HEK293 (cell line): ENCODE measurements at regions not wholly inside any gene's neighbourhood (a gene's known extent, or its start where the extent isn't known, plus 50 kb on each side); places are given as distances from the start of the nearest gene placed in this dataset.

Experiments
- CTCF ChIA-PET: fragments of 350-600 bp; formaldehyde crosslinking; extraction: SDS; loops from one replicate; lab custom pipeline; 2021; ENCODE audit warnings: antibody characterized with exemption; lab: Yijun Ruan, JAX
- POLR2A ChIA-PET: fragments of 300-600 bp; formaldehyde crosslinking; extraction: SDS; loops from one replicate; lab custom pipeline; 2020; ENCODE audit warnings: antibody characterized with exemption, inconsistent platforms; lab: Yijun Ruan, JAX
- H3K27ac ChIP-seq: fragments of 200-500 bp; sonication (Bioruptor generic); 2 replicates; pipeline ENCODE4 v1.5.1; 2014; ENCODE audit warnings: low read depth, low read length, control low read depth, inconsistent platforms; ENCODE audit errors: extremely low read depth
- H3K36me3 ChIP-seq, 2 experiments: fragments of 200-500 bp in 1 of 2; sonication (Bioruptor generic) in 1 of 2; 1 replicate in 1 of 2; 2 replicates in 1 of 2; pipeline ENCODE4 v1.5.1; 2014 to 2017; ENCODE audit warnings: inconsistent platforms in 2 of 2, low read length in 2 of 2; ENCODE audit not compliant: control insufficient read depth in 2 of 2, insufficient read depth in 1 of 2
- H3K4me1 ChIP-seq: fragments of 200-500 bp; sonication (Bioruptor generic); 2 replicates; pipeline ENCODE4 v1.5.1; 2014; ENCODE audit warnings: mild to moderate bottlenecking, low read length, inconsistent platforms; ENCODE audit not compliant: control insufficient read depth, insufficient read depth
- H3K4me3 ChIP-seq: 2 replicates; pipeline ENCODE4 v1.5.1; 2011; ENCODE audit warnings: low read depth, mild to moderate bottlenecking, control low read depth, low read length, moderate library complexity
- H3K9me3 ChIP-seq: fragments of 200-500 bp; sonication (Bioruptor generic); 2 replicates; pipeline ENCODE4 v1.5.1; 2014; ENCODE audit warnings: low read depth, low read length, inconsistent platforms; ENCODE audit not compliant: control insufficient read depth, insufficient read depth
- GLI2 ChIP-seq: fragments of 450-650 bp; formaldehyde crosslinking; IDR thresholded peaks from 2 replicates; pipeline ENCODE4; 2017; ENCODE audit warnings: missing biosample characterization, missing genetic modification characterization, low read depth, borderline replicate concordance
- HOXC10 ChIP-seq: sonication (generic); formaldehyde crosslinking; IDR thresholded peaks from 2 replicates; pipeline ENCODE4 v1.8.1; 2023; ENCODE audit warnings: mild to moderate bottlenecking, missing genetic modification reagents
- ZBTB7A ChIP-seq: fragments of 450-650 bp; formaldehyde crosslinking; IDR thresholded peaks from 2 replicates; pipeline ENCODE4 v1.5.1; 2016; ENCODE audit warnings: low read depth, missing biosample characterization, missing genetic modification characterization
- ZFP69B ChIP-seq: fragments of 450-650 bp; formaldehyde crosslinking; IDR thresholded peaks from 2 replicates; pipeline ENCODE4 v1.5.1; 2016; ENCODE audit warnings: missing biosample characterization, missing genetic modification characterization
- ZNF157 ChIP-seq: fragments of 450-650 bp; formaldehyde crosslinking; IDR thresholded peaks from 2 replicates; pipeline ENCODE4 v1.5.1; 2016; ENCODE audit warnings: missing biosample characterization, missing genetic modification characterization
- ZNF16 ChIP-seq: fragments of 450-650 bp; formaldehyde crosslinking; IDR thresholded peaks from 2 replicates; pipeline ENCODE4 v1.5.1; 2016; ENCODE audit warnings: low read depth, missing biosample characterization, missing genetic modification characterization
- ZNF2 ChIP-seq: fragments of 450-650 bp; formaldehyde crosslinking; IDR thresholded peaks from 2 replicates; pipeline ENCODE4 v1.5.1; 2016; ENCODE audit warnings: missing biosample characterization, missing genetic modification characterization
- ZNF214 ChIP-seq: fragments of 450-650 bp; formaldehyde crosslinking; IDR thresholded peaks from 2 replicates; pipeline ENCODE4 v1.5.1; 2017; ENCODE audit warnings: missing biosample characterization, mild to moderate bottlenecking, missing genetic modification characterization, borderline replicate concordance
- ZNF24 ChIP-seq: fragments of 450-650 bp; formaldehyde crosslinking; IDR thresholded peaks from 2 replicates; pipeline ENCODE4 v1.5.1; 2016; ENCODE audit warnings: missing biosample characterization, missing genetic modification characterization
- ZNF26 ChIP-seq: fragments of 450-650 bp; formaldehyde crosslinking; IDR thresholded peaks from 2 replicates; pipeline ENCODE4 v1.5.1; 2016; ENCODE audit warnings: missing biosample characterization, missing genetic modification characterization
- ZNF311 ChIP-seq: fragments of 450-650 bp; formaldehyde crosslinking; IDR thresholded peaks from 2 replicates; pipeline ENCODE4 v1.5.1; 2017; ENCODE audit warnings: missing biosample characterization, missing genetic modification characterization, borderline replicate concordance
- ZNF324 ChIP-seq: fragments of 450-650 bp; formaldehyde crosslinking; IDR thresholded peaks from 2 replicates; pipeline ENCODE4 v1.5.1; 2016; ENCODE audit warnings: missing biosample characterization, missing genetic modification characterization
- ZNF555 ChIP-seq: fragments of 450-650 bp; formaldehyde crosslinking; conservative IDR thresholded peaks from 2 replicates; pipeline ENCODE4 v1.5.1; 2017; ENCODE audit warnings: missing biosample characterization, mild to moderate bottlenecking, missing genetic modification characterization, inconsistent platforms
- ZNF624 ChIP-seq: fragments of 450-650 bp; formaldehyde crosslinking; IDR thresholded peaks from 2 replicates; pipeline ENCODE4 v1.5.1; 2017; ENCODE audit warnings: missing biosample characterization, missing genetic modification characterization
- ZNF626 ChIP-seq: fragments of 450-650 bp; sonication (Bioruptor Pico); formaldehyde crosslinking; IDR thresholded peaks from 2 replicates; pipeline ENCODE4 v1.5.1; 2018; ENCODE audit warnings: missing biosample characterization, missing genetic modification characterization, inconsistent platforms
- ZNF677 ChIP-seq: fragments of 450-650 bp; IDR thresholded peaks from 2 replicates; pipeline ENCODE4 v1.5.0; 2018; ENCODE audit warnings: missing biosample characterization, mild to moderate bottlenecking, missing genetic modification characterization, moderate library complexity
- ZNF792 ChIP-seq: fragments of 450-650 bp; formaldehyde crosslinking; IDR thresholded peaks from 2 replicates; pipeline ENCODE4 v1.5.1; 2016; ENCODE audit warnings: missing biosample characterization, missing genetic modification characterization
- ZNF830 ChIP-seq: fragments of 450-650 bp; IDR thresholded peaks from 2 replicates; pipeline ENCODE4 v1.5.0; 2018; ENCODE audit warnings: missing biosample characterization, missing genetic modification characterization, low read depth, mild to moderate bottlenecking, moderate library complexity
- ZSCAN16 ChIP-seq: fragments of 450-650 bp; formaldehyde crosslinking; IDR thresholded peaks from 2 replicates; pipeline ENCODE4 v1.5.1; 2016; ENCODE audit warnings: missing biosample characterization, missing genetic modification characterization
- TF ChIP-seq, protein P1 (sequence below): fragments of 450-650 bp; formaldehyde crosslinking; IDR thresholded peaks from 2 replicates; pipeline ENCODE4 v1.5.1; 2016; ENCODE audit warnings: missing biosample characterization, missing genetic modification characterization
- TF ChIP-seq, protein P2 (sequence below): fragments of 450-650 bp; formaldehyde crosslinking; IDR thresholded peaks from 2 replicates; pipeline ENCODE4 v1.5.1; 2016; ENCODE audit warnings: missing biosample characterization, missing genetic modification characterization
- TF ChIP-seq, protein P3 (sequence below): fragments of 450-650 bp; formaldehyde crosslinking; IDR thresholded peaks from 2 replicates; pipeline ENCODE4 v1.5.1; 2016; ENCODE audit warnings: missing biosample characterization, missing genetic modification characterization
- TF ChIP-seq, protein P4 (sequence below): fragments of 450-650 bp; formaldehyde crosslinking; IDR thresholded peaks from 2 replicates; pipeline ENCODE4 v1.5.1; 2017; ENCODE audit warnings: missing biosample characterization, missing genetic modification characterization

DNA sequence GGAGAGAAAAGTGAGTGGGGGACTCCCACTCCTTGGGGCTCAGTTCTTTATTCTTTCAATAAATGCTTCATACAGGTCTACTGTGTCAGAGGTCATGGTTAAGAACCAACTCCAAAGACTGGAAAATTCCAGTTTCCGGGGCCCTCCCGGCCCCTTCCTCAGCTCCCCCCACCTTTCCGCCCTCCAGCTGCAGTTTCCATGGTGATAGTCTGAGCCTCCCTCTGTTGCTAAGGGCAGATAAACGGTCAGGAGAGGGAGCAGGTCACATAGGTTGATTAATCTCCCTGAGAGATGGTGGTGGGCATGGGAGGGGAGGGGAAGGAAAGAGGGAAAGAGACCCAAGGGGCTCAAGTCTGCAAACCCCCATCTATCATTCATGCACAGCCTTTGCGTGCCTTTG lies 131.5 kb upstream of the USP29 start (continued):
- TF ChIP-seq GLI2 (tag by site-specific recombination): no peak

DNA sequence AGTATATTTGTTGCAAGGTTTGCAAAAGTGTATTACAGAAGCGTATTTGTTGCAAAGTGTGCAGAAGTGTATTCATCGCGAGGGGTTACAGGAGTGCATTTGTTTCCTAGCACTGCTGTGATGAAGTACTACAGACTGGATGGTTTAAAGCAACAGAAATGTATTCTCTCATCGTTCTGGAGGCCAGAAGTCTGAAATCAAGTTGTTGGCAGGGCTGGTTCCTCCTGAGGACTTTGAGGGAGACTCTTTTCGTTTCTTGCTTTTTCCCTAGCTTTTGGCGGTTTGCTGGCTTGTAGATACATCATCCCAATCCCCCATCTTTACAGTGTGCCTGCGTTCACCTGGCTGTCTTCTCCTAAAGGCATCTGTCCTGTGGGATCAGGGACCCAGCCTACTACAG lies 127.9 kb upstream of the USP29 start:
- H3K36me3 ChIP-seq: no peaks in the 10 kb centered on the region
- H3K27ac ChIP-seq: no peak overlapping the region
- TF ChIP-seq ZFP69B (tag by site-specific recombination) (no peak), ZBTB7A (tag by site-specific recombination) (no peak), ZNF157 (no peak), ZSCAN16 (no peak), ZNF792 (tag by site-specific recombination) (no peak), ZNF2 (tag by site-specific recombination) (no peak)
- TF ChIP-seq, protein P1, sequence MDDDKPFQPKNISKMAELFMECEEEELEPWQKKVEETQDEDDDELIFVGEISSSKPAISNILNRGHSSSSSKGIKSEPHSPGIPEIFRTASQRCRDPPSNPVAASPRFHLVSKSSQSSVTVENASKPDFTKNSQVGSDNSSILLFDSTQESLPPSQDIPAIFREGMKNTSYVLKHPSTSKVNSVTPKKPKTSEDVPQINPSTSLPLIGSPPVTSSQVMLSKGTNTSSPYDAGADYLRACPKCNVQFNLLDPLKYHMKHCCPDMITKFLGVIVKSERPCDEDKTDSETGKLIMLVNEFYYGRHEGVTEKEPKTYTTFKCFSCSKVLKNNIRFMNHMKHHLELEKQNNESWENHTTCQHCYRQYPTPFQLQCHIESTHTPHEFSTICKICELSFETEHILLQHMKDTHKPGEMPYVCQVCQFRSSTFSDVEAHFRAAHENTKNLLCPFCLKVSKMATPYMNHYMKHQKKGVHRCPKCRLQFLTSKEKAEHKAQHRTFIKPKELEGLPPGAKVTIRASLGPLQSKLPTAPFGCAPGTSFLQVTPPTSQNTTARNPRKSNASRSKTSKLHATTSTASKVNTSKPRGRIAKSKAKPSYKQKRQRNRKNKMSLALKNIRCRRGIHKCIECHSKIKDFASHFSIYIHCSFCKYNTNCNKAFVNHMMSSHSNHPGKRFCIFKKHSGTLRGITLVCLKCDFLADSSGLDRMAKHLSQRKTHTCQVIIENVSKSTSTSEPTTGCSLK (tag by site-specific recombination): no peak
- CTCF ChIA-PET: interaction anchor here (0.7 kb wide), 1 partner anchor 147 kb away, joined by 3 read pairs; no protein-coding TSS in a partner anchor
- H3K4me3 ChIP-seq: no peak overlapping the region
- POLR2A ChIA-PET: no interaction called here
- H3K4me1 ChIP-seq: no peaks in the 10 kb centered on the region
- no peaks in the 10 kb centered on the region; the same call in 1 of the 2 replicates for H3K9me3 ChIP-seq

DNA sequence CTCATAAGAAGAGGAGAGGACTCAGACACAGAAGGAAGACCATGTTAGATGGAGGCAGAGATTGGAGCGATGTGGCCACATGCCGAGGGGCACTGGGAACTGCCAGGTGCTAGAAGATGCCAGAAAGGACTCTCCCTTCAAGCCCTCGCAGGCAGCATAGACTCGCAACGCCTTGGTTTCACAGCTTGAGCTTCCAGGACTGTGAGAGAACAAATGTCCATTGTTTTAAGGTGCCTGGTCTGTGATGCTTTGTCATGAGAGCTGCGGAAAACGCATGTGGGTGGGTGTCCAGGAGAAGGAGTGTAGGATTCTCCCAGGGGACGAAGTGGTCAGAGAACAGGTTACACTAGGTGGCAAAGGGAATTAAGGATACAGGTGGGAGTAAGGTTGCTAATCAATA lies 125.9 kb upstream of the USP29 start:
- no peak for TF ChIP-seq ZNF830 (tag by site-specific recombination)
- TF ChIP-seq, protein P2, sequence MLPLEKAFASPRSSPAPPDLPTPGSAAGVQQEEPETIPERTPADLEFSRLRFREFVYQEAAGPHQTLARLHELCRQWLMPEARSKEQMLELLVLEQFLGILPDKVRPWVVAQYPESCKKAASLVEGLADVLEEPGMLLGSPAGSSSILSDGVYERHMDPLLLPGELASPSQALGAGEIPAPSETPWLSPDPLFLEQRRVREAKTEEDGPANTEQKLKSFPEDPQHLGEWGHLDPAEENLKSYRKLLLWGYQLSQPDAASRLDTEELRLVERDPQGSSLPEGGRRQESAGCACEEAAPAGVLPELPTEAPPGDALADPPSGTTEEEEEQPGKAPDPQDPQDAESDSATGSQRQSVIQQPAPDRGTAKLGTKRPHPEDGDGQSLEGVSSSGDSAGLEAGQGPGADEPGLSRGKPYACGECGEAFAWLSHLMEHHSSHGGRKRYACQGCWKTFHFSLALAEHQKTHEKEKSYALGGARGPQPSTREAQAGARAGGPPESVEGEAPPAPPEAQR (tag by site-specific recombination): no peak
- TF ChIP-seq HOXC10: no peak
- TF ChIP-seq, protein P3, sequence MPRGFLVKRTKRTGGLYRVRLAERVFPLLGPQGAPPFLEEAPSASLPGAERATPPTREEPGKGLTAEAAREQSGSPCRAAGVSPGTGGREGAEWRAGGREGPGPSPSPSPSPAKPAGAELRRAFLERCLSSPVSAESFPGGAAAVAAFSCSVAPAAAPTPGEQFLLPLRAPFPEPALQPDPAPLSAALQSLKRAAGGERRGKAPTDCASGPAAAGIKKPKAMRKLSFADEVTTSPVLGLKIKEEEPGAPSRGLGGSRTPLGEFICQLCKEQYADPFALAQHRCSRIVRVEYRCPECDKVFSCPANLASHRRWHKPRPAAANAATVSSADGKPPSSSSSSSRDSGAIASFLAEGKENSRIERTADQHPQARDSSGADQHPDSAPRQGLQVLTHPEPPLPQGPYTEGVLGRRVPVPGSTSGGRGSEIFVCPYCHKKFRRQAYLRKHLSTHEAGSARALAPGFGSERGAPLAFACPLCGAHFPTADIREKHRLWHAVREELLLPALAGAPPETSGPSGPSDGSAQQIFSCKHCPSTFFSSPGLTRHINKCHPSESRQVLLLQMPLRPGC (tag by site-specific recombination): no peak
- no peak for TF ChIP-seq ZNF214 (tag by site-specific recombination)
- TF ChIP-seq ZNF311: no peak
- TF ChIP-seq ZNF324: no peak
- TF ChIP-seq ZNF16 (tag by site-specific recombination): no peak
- TF ChIP-seq ZNF624 (tag by site-specific recombination): no peak
- no peak for TF ChIP-seq ZSCAN16
- TF ChIP-seq ZNF26 (tag by site-specific recombination): no peak
- TF ChIP-seq, protein P4, sequence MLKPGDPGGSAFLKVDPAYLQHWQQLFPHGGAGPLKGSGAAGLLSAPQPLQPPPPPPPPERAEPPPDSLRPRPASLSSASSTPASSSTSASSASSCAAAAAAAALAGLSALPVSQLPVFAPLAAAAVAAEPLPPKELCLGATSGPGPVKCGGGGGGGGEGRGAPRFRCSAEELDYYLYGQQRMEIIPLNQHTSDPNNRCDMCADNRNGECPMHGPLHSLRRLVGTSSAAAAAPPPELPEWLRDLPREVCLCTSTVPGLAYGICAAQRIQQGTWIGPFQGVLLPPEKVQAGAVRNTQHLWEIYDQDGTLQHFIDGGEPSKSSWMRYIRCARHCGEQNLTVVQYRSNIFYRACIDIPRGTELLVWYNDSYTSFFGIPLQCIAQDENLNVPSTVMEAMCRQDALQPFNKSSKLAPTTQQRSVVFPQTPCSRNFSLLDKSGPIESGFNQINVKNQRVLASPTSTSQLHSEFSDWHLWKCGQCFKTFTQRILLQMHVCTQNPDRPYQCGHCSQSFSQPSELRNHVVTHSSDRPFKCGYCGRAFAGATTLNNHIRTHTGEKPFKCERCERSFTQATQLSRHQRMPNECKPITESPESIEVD (tag by site-specific recombination): no peak
- no peak for TF ChIP-seq ZNF24 (tag by site-specific recombination)
- TF ChIP-seq, protein P1 (tag by site-specific recombination): no peak
- TF ChIP-seq ZNF555 (tag by site-specific recombination): no peak
- TF ChIP-seq ZNF677 (tag by site-specific recombination): no peak
- no peak for TF ChIP-seq ZNF626 (tag by site-specific recombination)
- TF ChIP-seq, all 188 proteins: peak for 0
- Histone ChIP-seq H3K36me3 (no peaks in the 10 kb centered on the region), H3K27ac (no peak overlapping the region), H3K4me3 (no peak overlapping the region), H3K4me1 (no peaks in the 10 kb centered on the region), H3K9me3 (no peaks in the 10 kb centered on the region; the same call in 1 of the 2 replicates)
- CTCF ChIA-PET: no interaction called here
- POLR2A ChIA-PET: no interaction called here
